Activated effector memory CD4-positive, alpha-beta T cell treated with Interleukin-2 at 50 U/mL for 16 hours (primary cell): ENCODE measurements at regions not wholly inside any gene's neighbourhood (a gene's known extent, or its start where the extent isn't known, plus 50 kb on each side); places are given as distances from the start of the nearest gene placed in this dataset.

ENCODE experiments used
- DNase-seq: peaks from one replicate; pipeline ENCODE4 v3.0.0-alpha.2; 2020

DNA sequence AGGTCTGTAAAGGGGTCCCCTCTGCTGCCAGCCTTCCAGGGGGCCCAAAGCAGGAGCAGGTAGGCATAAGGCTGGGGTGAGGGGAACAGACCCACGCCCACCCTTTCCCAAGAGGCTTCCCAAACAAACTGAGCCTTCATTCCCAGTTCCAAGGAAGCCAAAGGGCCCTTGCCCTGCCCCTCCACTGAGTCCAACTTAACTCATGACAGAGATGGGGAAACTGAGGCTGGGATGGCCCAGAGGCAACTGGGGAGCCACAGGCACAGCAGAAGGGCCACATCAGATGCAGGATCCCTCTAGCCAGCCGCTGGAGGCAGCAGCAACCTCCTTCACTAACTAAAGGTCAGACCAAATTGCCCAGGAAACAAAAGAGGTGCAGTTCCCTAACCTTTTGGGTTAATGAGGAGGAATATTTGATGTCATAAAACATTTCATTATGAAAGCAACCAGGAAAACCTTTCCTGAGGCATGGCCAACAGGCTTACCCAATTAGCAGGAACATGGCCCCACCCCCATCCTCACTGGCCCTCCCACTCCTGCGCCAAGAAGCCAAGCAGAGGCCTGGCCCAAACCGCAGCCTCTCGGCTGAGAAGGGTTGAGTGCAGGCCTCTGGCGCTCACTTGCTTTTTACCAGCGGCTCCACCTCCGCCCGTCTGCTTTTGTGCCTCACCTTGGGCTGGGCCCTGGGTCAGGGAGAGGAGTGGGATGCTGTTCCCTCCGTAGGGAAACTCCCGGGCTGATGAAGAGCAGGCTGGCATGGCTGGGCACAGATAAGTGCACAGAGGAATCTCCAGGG, 293.5 kb upstream of the RTL1 start:
- DNase-seq, result no peak

DNA sequence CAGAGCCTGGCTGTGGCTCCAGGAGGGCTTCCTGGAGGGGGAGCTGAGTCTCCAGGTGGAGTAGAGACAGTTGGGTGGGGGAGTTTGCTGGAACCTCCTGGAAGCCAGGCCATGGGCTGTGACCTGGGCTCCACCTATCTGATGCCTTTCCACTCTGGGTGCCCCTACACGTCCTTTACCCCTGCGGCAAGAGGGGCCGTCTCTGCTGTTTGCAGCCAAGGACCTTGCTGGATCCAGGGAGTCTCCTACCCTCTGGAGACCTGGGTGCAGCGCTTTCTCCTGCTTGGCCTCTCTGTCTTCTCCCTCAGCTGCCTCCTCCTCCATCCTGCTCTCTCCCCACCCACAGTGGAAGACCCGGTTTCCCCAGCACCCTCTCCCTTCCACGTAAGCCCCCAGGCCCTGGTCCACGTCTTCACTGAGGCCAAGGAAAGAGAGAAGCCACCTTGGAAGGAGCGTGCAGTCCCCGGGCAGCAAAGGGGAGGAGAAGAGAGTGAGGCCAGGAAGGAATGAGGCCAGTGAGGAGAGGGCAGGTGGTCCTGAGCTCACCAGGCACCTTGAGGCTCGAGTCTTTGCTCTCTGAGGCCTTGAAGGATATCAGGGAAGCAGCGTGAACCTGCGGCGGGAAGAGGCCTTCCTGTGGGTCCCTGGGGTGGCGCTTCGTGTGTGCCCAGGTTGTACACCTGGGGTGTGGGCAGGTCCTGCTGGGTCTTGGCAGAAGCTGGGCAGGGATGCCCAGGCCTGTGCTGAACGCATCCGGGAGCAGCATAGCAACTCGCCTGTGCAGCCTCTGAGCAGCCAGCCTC, 294.3 kb upstream of the RTL1 start:
- DNase-seq, result no peak

DNA sequence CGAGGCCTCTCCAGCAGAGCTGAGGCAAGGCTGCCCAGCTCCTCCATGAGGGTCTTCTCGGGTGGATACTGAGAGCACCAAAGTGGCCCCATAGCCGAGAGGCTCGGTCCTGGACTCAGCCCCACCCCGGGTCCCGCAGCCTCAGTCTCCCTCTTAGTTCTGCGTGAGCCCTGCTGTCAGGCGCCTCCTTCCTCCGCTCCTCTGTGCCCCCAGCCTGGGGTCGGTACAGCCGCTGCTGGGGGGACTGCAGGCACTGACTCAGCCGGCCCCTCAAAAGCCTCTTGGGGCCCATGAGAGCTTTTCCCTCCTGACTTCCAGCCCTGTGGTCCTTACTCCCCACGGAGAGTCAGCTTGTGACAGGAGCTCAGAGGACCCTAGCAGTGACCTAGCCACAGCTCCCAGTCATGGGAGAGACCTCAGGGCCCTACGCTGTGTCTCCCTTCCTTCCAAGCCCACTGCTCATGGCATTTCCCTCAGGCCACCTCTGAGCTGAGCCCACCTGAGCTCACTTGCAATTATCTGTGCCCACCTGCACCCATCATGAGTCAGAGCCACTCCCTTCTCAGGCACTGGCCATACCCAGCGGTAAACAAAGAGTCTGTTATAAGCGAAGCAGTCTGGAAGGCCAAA, 295.0 kb upstream of the RTL1 start:
- DNase-seq, result no peak

DNA sequence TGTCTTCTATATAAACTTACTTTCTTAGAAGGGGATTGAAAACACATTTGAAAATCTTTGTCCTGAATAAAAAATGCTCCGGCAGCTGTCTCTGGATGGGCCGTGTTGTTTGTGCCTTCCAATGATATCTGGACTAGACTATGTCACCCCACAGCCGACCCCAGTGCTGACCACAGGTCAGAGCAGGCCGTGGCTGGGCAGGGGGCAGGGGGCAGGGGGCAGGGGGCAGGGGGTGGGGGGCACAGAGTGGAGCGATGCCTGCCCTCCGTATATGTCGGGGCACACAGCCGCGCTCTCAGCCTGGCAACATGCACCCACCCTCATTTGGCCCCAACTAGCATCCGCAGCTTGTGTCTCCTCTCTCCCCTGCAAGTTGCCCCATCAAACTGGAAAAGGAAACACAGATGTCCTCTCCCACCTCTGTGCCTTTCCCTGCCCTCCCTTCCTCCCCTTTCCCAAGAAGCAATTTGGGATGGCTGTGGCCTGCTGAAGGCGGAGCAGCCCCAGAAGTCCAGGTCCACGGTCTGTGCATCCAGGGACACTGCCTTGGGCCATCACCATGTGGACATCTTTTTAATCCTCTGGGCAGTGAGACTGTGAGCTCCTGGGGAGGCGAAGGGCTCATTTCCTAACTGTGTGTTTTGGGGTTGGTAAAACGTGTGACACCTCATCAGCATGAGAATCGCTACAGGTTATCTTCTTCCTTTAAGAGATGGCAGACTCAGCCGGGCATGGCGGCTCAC, 295.7 kb upstream of the RTL1 start:
- no peak for DNase-seq

GRCh38 chr14:101200008-101200649, 296.6 kb upstream of the RTL1 start:
- no peak for DNase-seq

DNA sequence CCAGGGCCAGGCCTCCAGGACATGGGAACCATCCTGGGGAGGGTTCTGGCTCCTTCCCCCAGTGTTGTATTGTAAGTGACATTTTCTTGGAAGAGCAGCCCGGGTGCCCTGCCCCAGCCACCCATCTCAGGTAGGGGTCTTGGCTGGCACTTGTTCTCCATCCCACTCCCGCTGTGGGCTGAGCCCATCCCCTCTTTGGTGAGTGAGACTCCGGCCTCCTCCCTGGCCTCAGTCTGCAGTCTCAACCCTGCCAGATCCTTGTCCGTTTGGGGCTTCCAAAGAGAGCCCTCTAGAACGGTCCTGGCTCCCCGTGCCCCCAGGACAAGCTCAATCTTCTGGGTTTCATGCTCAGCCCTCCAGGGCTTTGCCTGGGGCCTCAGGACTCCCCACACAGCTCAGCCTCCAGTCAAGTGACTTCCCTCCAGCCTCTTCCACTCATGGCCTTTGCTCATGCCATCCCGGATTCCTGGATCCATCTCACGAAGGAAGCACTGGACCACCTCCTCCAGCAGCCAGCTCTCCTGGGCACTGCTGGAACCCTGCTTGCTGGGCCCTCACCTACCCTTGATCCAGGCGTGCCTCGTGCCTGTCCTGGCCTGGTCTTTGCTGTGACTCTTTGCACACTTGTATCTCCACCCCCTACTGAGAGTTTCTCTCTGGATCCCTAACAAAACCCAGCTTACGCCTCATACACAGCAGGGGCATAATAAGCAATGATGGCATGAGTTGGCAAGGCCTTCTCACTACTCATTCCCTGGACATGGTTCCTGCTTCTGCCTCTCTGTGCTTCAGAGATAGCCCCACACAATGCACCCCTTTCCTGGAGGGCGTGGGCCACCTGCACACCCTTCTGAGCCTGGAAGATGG, 297.4 kb upstream of the RTL1 start:
- DNase-seq, result no peak

- no peak for DNase-seq
These were observed 298.1 kb upstream of the RTL1 start for GRCh38 chr14:101201535-101202151.

- no peak for DNase-seq
These were observed 299.3 kb upstream of the RTL1 start for GRCh38 chr14:101202627-101203404.

- DNase-seq, result no peak
These were observed 303.0 kb upstream of the RTL1 start for GRCh38 chr14:101206556-101206955.

- no peak for DNase-seq
These were observed 303.5 kb upstream of the RTL1 start for GRCh38 chr14:101207041-101207440.

DNA sequence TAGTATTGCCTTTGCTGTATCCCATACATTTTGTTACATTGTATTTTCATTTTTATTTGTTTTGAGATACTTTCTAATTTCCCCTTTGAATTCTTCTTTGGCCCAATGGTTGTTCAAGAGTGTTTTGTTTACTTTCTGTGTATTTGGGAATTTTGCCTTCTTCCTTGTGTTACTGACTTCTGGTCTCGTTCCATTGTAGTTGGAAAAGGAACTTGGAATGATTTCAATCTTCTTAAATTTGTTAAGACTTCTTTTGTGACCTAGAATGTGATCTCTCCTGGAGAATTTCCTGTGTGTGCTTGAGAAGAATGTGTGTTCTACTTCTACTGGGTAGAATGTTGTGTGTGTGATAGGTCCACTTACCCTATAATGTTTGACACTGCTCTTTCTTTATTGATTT, 304.4 kb upstream of the RTL1 start:
- DNase-seq, result no peak

GRCh38 chr14:101209594-101209993, 306.1 kb upstream of the RTL1 start:
- DNase-seq, result no peak

- no peak for DNase-seq
These were observed 311.7 kb upstream of the RTL1 start for GRCh38 chr14:101215266-101215665.

GRCh38 chr14:101215927-101216326, 312.4 kb upstream of the RTL1 start:
- DNase-seq, result no peak

GRCh38 chr14:101216366-101217079, 313.0 kb upstream of the RTL1 start:
- no peak for DNase-seq

DNA sequence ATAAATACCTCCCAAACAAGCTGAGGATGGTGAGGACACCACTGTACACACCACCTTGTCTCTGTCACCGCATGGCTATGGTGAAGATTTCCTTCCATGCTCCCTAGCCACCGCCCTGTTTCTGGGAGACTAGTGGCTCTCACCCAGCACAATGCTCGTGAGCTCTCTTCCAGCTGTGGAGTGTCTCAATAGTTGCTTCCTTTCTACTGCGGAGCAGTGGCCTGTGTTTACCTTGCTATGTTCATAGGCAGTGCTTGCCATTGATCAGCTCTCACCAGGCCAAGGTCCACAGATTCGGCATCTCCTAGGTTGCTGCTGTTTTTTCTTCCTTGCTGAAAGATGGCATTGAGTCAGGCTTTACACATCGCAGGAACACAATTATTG, 313.6 kb upstream of the RTL1 start:
- no peak for DNase-seq

DNA sequence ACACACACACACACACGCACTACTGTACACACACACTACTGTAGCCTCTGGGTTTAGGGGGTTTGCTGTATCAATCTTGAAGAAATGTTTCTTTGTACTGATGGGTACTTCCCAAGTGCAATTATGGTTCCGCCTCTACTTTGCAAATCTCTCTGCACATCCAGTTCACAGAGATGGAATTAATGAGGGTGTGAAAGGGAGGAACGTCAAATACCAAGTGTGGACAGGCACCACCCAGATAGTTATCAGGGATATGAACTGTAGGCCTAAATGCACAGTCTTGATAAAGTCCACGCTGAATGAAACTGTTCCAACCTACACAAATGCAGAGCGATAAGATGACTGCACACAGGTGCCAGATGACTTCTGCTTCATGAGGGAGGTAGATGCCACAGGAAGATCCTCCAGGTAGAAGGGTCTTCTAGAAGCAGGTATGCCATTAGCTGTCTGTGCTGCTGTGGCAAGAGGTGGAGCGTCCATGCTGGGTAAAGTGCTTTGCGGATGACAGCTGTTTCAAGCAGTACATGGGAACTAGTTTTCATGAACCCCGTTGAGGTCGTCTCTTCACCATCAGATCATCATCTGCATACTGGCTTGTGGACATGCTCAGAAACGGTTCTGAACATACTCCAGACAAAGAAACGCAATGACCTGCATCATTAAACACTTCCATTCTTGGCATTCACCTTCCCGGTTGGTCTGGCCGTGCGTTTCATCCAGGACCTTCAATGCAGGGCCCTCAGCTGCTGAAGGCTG, 314.3 kb upstream of the RTL1 start:
- DNase-seq, result no peak

GRCh38 chr14:101219896-101220703, 316.6 kb upstream of the RTL1 start:
- no peak for DNase-seq
